ENCODE measurements at regions not wholly inside any gene's neighbourhood (a gene's known extent, or its start where the extent isn't known, plus 50 kb on each side); places are given as distances from the start of the nearest gene placed in this dataset.

GRCh38 chr2:157125685-157126084, 131.8 kb upstream of the GALNT5 start:
- ATAC-seq (no peak), DNase-seq (ENCODE audit: low read depth, low spot score) (no peak)
- no peak for TF ChIP-seq CTCF (IDR thresholded peaks at IDR 0.05)
- TF ChIP-seq SIN3A (IDR thresholded peaks at IDR 0.05; ENCODE audit: borderline replicate concordance, insufficient read depth, low read depth, low read length): no peak
- TF ChIP-seq REST (IDR thresholded peaks at IDR 0.05; ENCODE audit: insufficient read depth in 1 of 2, low read depth in 2 of 2, low read length in 1 of 2): no peak
- no peaks in the 10 kb centered on the region for H3K36me3 ChIP-seq (ENCODE audit: control insufficient read depth, insufficient read depth, low read length)
- no peak overlapping the region for H3K27ac ChIP-seq (ENCODE audit: low read length)
- no TSS peak for BruUV-seq (replicated peaks)
- H3K4me1 ChIP-seq (ENCODE audit: control insufficient read depth, insufficient read depth, low read length): no peaks in the 10 kb centered on the region
- CTCF ChIA-PET: no interaction called here
- POLR2A ChIA-PET: no interaction called here
- H3K27me3 ChIP-seq (ENCODE audit: control insufficient read depth, insufficient read depth, low read length): no peaks in the 10 kb centered on the region
- no peaks in the 10 kb centered on the region for H3K9me3 ChIP-seq (ENCODE audit: control insufficient read depth, insufficient read depth, low read depth, low read length)
- in situ Hi-C loops (cut with HindIII; ENCODE audit: low pct_unique_long_range_greater_than_20kb, low sequenced_read_pairs) (no loop called here), intact Hi-C loops (cut with micrococcal nuclease; ENCODE audit: unreplicated experiment) (no loop called here)
- no peak overlapping the region for H3K4me3 ChIP-seq (ENCODE audit: low read depth in 2 of 2, low read length in 2 of 2)

- no peak overlapping the region for H3K4me3 ChIP-seq (ENCODE audit: low read depth in 2 of 2, low read length in 2 of 2)
- no peak for ATAC-seq
- H3K27ac ChIP-seq (ENCODE audit: low read length): no peak overlapping the region
- no peaks in the 10 kb centered on the region for H3K4me1 ChIP-seq (ENCODE audit: control insufficient read depth, insufficient read depth, low read length)
- no peaks in the 10 kb centered on the region for H3K9me3 ChIP-seq (ENCODE audit: control insufficient read depth, insufficient read depth, low read depth, low read length)
- no peak for TF ChIP-seq CTCF (IDR thresholded peaks at IDR 0.05)
- TF ChIP-seq SIN3A (IDR thresholded peaks at IDR 0.05; ENCODE audit: borderline replicate concordance, insufficient read depth, low read depth, low read length): no peak
- no peak for TF ChIP-seq POLR2AphosphoS5 (IDR thresholded peaks at IDR 0.05; ENCODE audit: low read depth, low read length)
- TF ChIP-seq REST (IDR thresholded peaks at IDR 0.05; ENCODE audit: insufficient read depth in 1 of 2, low read depth in 2 of 2, low read length in 1 of 2): no peak
- no peak for TF ChIP-seq TCF7L2 (IDR thresholded peaks at IDR 0.05; ENCODE audit: low read depth, low read length)
- BruUV-seq (replicated peaks): no TSS peak
- H3K27me3 ChIP-seq (ENCODE audit: control insufficient read depth, insufficient read depth, low read length): no peaks in the 10 kb centered on the region
- intact Hi-C loops (cut with micrococcal nuclease; ENCODE audit: unreplicated experiment) (no loop called here), in situ Hi-C loops (cut with HindIII; ENCODE audit: low pct_unique_long_range_greater_than_20kb, low sequenced_read_pairs) (no loop called here)
- no peaks in the 10 kb centered on the region for H3K36me3 ChIP-seq (ENCODE audit: control insufficient read depth, insufficient read depth, low read length)
- no peak for DNase-seq (ENCODE audit: low read depth, low spot score)
- ChIA-PET POLR2A (no interaction called here), CTCF (no interaction called here)
These were observed 130.1 kb upstream of the GALNT5 start for GRCh38 chr2:157127249-157128012.
